Fibroblast of skin of scalp (primary cell): ENCODE measurements at regions not wholly inside any gene's neighbourhood (a gene's known extent, or its start where the extent isn't known, plus 50 kb on each side); places are given as distances from the start of the nearest gene placed in this dataset.

Experiments
- DNase-seq: peaks from one replicate; pipeline ENCODE4 v3.0.0-alpha.2; 2013

GRCh38 chr3:144235489-144235888 lies 263.9 kb downstream of the DIPK2A start:
- DNase-seq: no peak

GRCh38 chr3:144237351-144237750 lies 265.7 kb downstream of the DIPK2A start:
- no peak for DNase-seq

- DNase-seq: no peak
These were observed 269.8 kb downstream of the DIPK2A start for GRCh38 chr3:144241404-144241803.

GRCh38 chr3:144242747-144243146 lies 271.1 kb downstream of the DIPK2A start:
- no peak for DNase-seq

- DNase-seq: no peak
These were observed 273.0 kb downstream of the DIPK2A start for GRCh38 chr3:144244662-144245061.

- DNase-seq: no peak
These were observed 281.3 kb downstream of the DIPK2A start for GRCh38 chr3:144252896-144253295.

GRCh38 chr3:144257381-144257780 lies 285.8 kb downstream of the DIPK2A start:
- no peak for DNase-seq

GRCh38 chr3:144259267-144259666 lies 287.6 kb downstream of the DIPK2A start:
- DNase-seq: no peak

- no peak for DNase-seq
These were observed 292.1 kb downstream of the DIPK2A start for GRCh38 chr3:144263706-144264105.

GRCh38 chr3:144264350-144264749 lies 292.7 kb downstream of the DIPK2A start:
- DNase-seq: no peak

GRCh38 chr3:144264794-144265193 lies 293.2 kb downstream of the DIPK2A start:
- DNase-seq: no peak

GRCh38 chr3:144265542-144266100 lies 294.0 kb downstream of the DIPK2A start:
- DNase-seq: no peak

- no peak for DNase-seq
These were observed 298.5 kb downstream of the DIPK2A start for GRCh38 chr3:144270100-144270499.

- no peak for DNase-seq
These were observed 301.1 kb downstream of the DIPK2A start for GRCh38 chr3:144272680-144273079.

GRCh38 chr3:144273601-144274000 lies 302.0 kb downstream of the DIPK2A start:
- no peak for DNase-seq

- DNase-seq: no peak
These were observed 303.4 kb downstream of the DIPK2A start for GRCh38 chr3:144275005-144275404.

GRCh38 chr3:144282313-144282712 lies 310.7 kb downstream of the DIPK2A start:
- DNase-seq: no peak

GRCh38 chr3:144286235-144286910 lies 314.8 kb downstream of the DIPK2A start:
- DNase-seq: no peak

- peak; percentile 1 for DNase-seq
These were observed 315.4 kb downstream of the DIPK2A start for GRCh38 chr3:144287001-144287400.

GRCh38 chr3:144289057-144289456 lies 317.4 kb downstream of the DIPK2A start:
- DNase-seq: no peak

- DNase-seq: no peak
These were observed 323.3 kb downstream of the DIPK2A start for GRCh38 chr3:144294659-144295538.

GRCh38 chr3:144295613-144296012 lies 324.0 kb downstream of the DIPK2A start:
- DNase-seq: no peak

GRCh38 chr3:144296808-144297207 lies 325.2 kb downstream of the DIPK2A start:
- no peak for DNase-seq

GRCh38 chr3:144301863-144302262 lies 330.2 kb downstream of the DIPK2A start:
- DNase-seq: no peak
